Endothelial cell of umbilical vein (primary cell): ENCODE measurements at regions not wholly inside any gene's neighbourhood (a gene's known extent, or its start where the extent isn't known, plus 50 kb on each side); places are given as distances from the start of the nearest gene placed in this dataset.

ENCODE experiments used
- BruUV-seq: library from RNA; stranded (reverse); fragments of 400-500 nt; replicated peaks from 2 replicates; lab custom pipeline; 2021; lab: Mats Ljungman, UMichigan
- CTCF ChIA-PET: fragments of 300-600, 350-600 bp; sonication (Branson Sonifier 250); formaldehyde crosslinking; loops from one replicate; lab custom pipeline; 2021; ENCODE audit warnings: antibody characterized with exemption, inconsistent platforms; lab: Charles Lee
- POLR2A ChIA-PET: fragments of 300-600, 350-600 bp; sonication (Branson Sonifier 250); formaldehyde crosslinking; loops from one replicate; lab custom pipeline; 2021; ENCODE audit warnings: antibody characterized with exemption, inconsistent platforms; lab: Charles Lee
- DNase-seq: peaks from one replicate; pipeline ENCODE4 v3.0.0-alpha.2; 2011; ENCODE audit warnings: low read depth, low spot score
- FAIRE-seq: peaks from 2 replicates; lab custom pipeline; 2011; peaks lifted over from hg19 to GRCh38; lab: Jason Lieb, UNC
- H2AFZ ChIP-seq: 2 replicates; pipeline ENCODE4 v1.6.0; 2012; ENCODE audit warnings: low read depth, low read length, control low read depth, inconsistent platforms
- H3K27ac ChIP-seq: 2 replicates; pipeline ENCODE4 v1.5.1; 2011; ENCODE audit warnings: low read depth, mild to moderate bottlenecking, control low read depth, low read length, moderate library complexity; ENCODE audit not compliant: insufficient read depth
- H3K27me3 ChIP-seq, 2 experiments: 2 replicates each; pipeline versions ENCODE4 v1.6.0 to v1.6.1; 2011; ENCODE audit warnings: low read length in 2 of 2, mixed read lengths in 1 of 2; ENCODE audit not compliant: control insufficient read depth in 2 of 2, insufficient read depth in 2 of 2
- H3K36me3 ChIP-seq, 2 experiments: 2 replicates in 1 of 2; 3 replicates in 1 of 2; pipeline ENCODE4 v1.5.1; 2011; ENCODE audit warnings: low read length in 2 of 2, mild to moderate bottlenecking in 1 of 2, moderate library complexity in 1 of 2; ENCODE audit not compliant: control insufficient read depth in 2 of 2, insufficient read depth in 2 of 2; ENCODE audit errors: extremely low read depth in 1 of 2
- H3K4me1 ChIP-seq: 3 replicates; pipeline ENCODE4 v1.5.1; 2011; ENCODE audit warnings: mild to moderate bottlenecking, low read length; ENCODE audit not compliant: control insufficient read depth, insufficient read depth; ENCODE audit errors: extremely low read depth
- H3K4me2 ChIP-seq: 2 replicates; pipeline ENCODE4 v1.6.1; 2011; ENCODE audit warnings: low read length, control low read depth, mixed read lengths; ENCODE audit not compliant: insufficient read depth
- H3K4me3 ChIP-seq, 3 experiments: fragments of 200-600 bp in 1 of 3; sonication (generic), shearing (Covaris generic) in 1 of 3; replicated peaks in 1 of 3; 2 replicates each; pipeline ENCODE4 v1.5.1; 2011 to 2016; ENCODE audit warnings: control low read depth in 3 of 3, low read length in 3 of 3, mild to moderate bottlenecking in 2 of 3, inconsistent platforms in 1 of 3, low read depth in 1 of 3, moderate library complexity in 1 of 3; ENCODE audit not compliant: insufficient read depth in 1 of 3
- H3K79me2 ChIP-seq: 2 replicates; pipeline ENCODE4 v1.6.0; 2012; ENCODE audit warnings: low read length, inconsistent platforms; ENCODE audit not compliant: control insufficient read depth, insufficient read depth
- H3K9ac ChIP-seq: replicated peaks from 2 replicates; pipeline ENCODE3; 2011; ENCODE audit warnings: low read length, control low read depth; ENCODE audit not compliant: insufficient read depth; ENCODE audit errors: extremely low read depth
- H3K9me1 ChIP-seq: replicated peaks from 3 replicates; pipeline ENCODE4 v1.6.0; 2011; ENCODE audit warnings: mild to moderate bottlenecking, low read length; ENCODE audit not compliant: control insufficient read depth, insufficient read depth; ENCODE audit errors: extremely low read depth
- H3K9me3 ChIP-seq: replicated peaks from 2 replicates; pipeline ENCODE4 v1.5.1; 2012; ENCODE audit warnings: low read length, inconsistent platforms; ENCODE audit not compliant: control insufficient read depth, insufficient read depth
- H4K20me1 ChIP-seq: replicated peaks from 2 replicates; pipeline ENCODE3; 2011; ENCODE audit warnings: mild to moderate bottlenecking, low read length; ENCODE audit not compliant: control insufficient read depth, insufficient read depth; ENCODE audit errors: extremely low read depth
- CTCF ChIP-seq, 2 donors: IDR thresholded peaks; 1 replicate in 1 of 2; 2 replicates in 1 of 2; pipeline ENCODE4 v1.5.1; 2011; ENCODE audit warnings: low read length in 2 of 2, mild to moderate bottlenecking in 2 of 2, moderate library complexity in 2 of 2, control low read depth in 1 of 2, inconsistent platforms in 1 of 2, low read depth in 1 of 2; ENCODE audit not compliant: insufficient read depth in 1 of 2; ENCODE audit errors: extremely low read depth in 1 of 2
- FOS ChIP-seq: IDR thresholded peaks from 2 replicates; pipeline ENCODE4 v1.6.1; 2011; ENCODE audit warnings: mild to moderate bottlenecking, low read length, moderate library complexity, borderline replicate concordance; ENCODE audit not compliant: insufficient read depth
- GATA2 ChIP-seq: IDR thresholded peaks from 2 replicates; pipeline ENCODE4 v1.7.0; 2011; ENCODE audit warnings: low read depth, mild to moderate bottlenecking, moderate library complexity, mixed read lengths, low read length; ENCODE audit not compliant: insufficient read length, insufficient read depth
- JUN ChIP-seq: IDR thresholded peaks from 2 replicates; pipeline ENCODE4 v1.6.1; 2011; ENCODE audit warnings: borderline replicate concordance, low read depth; ENCODE audit not compliant: insufficient read length, insufficient read depth
- MYC ChIP-seq: IDR thresholded peaks from one replicate; pipeline ENCODE4 v1.6.1; 2011; ENCODE audit warnings: mild to moderate bottlenecking, low read depth, low read length
- POLR2A ChIP-seq: IDR thresholded peaks from 2 replicates; pipeline ENCODE4 v1.6.1; 2012; ENCODE audit warnings: low read depth, mild to moderate bottlenecking, control low read depth, low read length
- POLR2AphosphoS5 ChIP-seq: IDR thresholded peaks from 2 replicates; pipeline ENCODE4 v1.6.1; 2012; ENCODE audit warnings: low read depth, mild to moderate bottlenecking, control low read depth, low read length, moderate library complexity; ENCODE audit not compliant: insufficient read depth
- dilution Hi-C: fragments of 300-500 bp; cut with MboI; formaldehyde crosslinking; loops from one replicate; pipeline ENCODE4 v1.15.0; 2019; ENCODE audit warnings: low sequenced_read_pairs; ENCODE audit not compliant: extremely low pct_ligation_motif_present
- intact Hi-C: fragments of 100-400 bp; cut with micrococcal nuclease; formaldehyde crosslinking; loops from one replicate; pipeline ENCODE4 v1.10.0; 2022

- H3K4me3 ChIP-seq, result no peak overlapping the region
- H3K9me3 ChIP-seq, result no peaks in the 10 kb centered on the region
- no peak for TF ChIP-seq POLR2AphosphoS5
- no peak for TF ChIP-seq JUN
- TF ChIP-seq MYC, result no peak
- TF ChIP-seq FOS, result no peak
- no peak for TF ChIP-seq GATA2
- no peak for TF ChIP-seq POLR2A
- TF ChIP-seq CTCF (IDR thresholded peaks at IDR 0.05; ENCODE audit: extremely low read depth in 1 of 2, insufficient read depth in 1 of 2, low read depth in 1 of 2, low read length in 2 of 2), result no peak
- no peak overlapping the region for H2AFZ ChIP-seq
- intact Hi-C loops (loop anchor here (5.0 kb wide), 1 partner anchor 499 kb away; the partner anchor contains the start of gene MINDY2), dilution Hi-C loops (no loop called here)
- no peaks in the 10 kb centered on the region for H3K9me1 ChIP-seq
- no peak overlapping the region for H3K4me2 ChIP-seq
- H3K79me2 ChIP-seq, result no peaks in the 10 kb centered on the region
- CTCF ChIA-PET, result interaction anchor here (1.3 to 1.7 kb wide), 2 partner anchors 11 to 45 kb away, joined by 3 to 5 read pairs; no protein-coding TSS in a partner anchor
- no peaks in the 10 kb centered on the region for H3K4me1 ChIP-seq
- no peak overlapping the region for H3K27ac ChIP-seq
- H4K20me1 ChIP-seq, result no peaks in the 10 kb centered on the region
- DNase-seq, result no peak
- BruUV-seq, result no TSS peak
- POLR2A ChIA-PET, result interaction anchor here (0.6 kb wide), 1 partner anchor 1260 kb away, joined by 5 read pairs; no protein-coding TSS in a partner anchor
- no peak overlapping the region for H3K9ac ChIP-seq
- H3K36me3 ChIP-seq, result no peaks in the 10 kb centered on the region
- FAIRE-seq, result no peak
- H3K27me3 ChIP-seq, result no peaks in the 10 kb centered on the region
Measured at GRCh38 chr15:58273104-58273503, 134.9 kb downstream of the AQP9 start.
